ENCODE measurements at regions not wholly inside any gene's neighbourhood (a gene's known extent, or its start where the extent isn't known, plus 50 kb on each side); places are given as distances from the start of the nearest gene placed in this dataset.

DNA sequence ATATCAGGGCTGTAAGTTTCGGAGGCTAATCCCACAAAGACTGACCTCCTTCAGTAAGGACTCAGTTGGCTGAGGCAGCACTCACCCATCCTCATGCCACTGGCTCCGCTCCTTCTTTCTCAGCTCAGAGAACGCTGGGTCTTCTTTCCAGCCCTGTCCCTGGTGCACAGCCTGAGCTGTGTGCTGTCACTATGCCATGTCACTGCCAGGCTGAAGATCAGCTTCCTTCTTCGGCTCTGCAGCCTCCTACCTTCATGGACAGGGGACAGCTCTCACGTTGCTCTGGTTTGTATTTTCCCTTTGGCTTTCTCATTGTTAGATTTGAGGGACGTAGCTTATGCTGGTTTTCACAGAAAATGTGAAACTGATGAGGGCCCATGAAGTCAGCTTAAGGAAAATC lies 437.3 kb downstream of the GLRX3 start:
- dilution Hi-C loops (cut with MboI; ENCODE audit: extremely low pct_ligation_motif_present, low sequenced_read_pairs) = no loop called here
- no peak for TF ChIP-seq EZH2 (IDR thresholded peaks at IDR 0.05; ENCODE audit: low read length)
- TF ChIP-seq, protein P1, sequence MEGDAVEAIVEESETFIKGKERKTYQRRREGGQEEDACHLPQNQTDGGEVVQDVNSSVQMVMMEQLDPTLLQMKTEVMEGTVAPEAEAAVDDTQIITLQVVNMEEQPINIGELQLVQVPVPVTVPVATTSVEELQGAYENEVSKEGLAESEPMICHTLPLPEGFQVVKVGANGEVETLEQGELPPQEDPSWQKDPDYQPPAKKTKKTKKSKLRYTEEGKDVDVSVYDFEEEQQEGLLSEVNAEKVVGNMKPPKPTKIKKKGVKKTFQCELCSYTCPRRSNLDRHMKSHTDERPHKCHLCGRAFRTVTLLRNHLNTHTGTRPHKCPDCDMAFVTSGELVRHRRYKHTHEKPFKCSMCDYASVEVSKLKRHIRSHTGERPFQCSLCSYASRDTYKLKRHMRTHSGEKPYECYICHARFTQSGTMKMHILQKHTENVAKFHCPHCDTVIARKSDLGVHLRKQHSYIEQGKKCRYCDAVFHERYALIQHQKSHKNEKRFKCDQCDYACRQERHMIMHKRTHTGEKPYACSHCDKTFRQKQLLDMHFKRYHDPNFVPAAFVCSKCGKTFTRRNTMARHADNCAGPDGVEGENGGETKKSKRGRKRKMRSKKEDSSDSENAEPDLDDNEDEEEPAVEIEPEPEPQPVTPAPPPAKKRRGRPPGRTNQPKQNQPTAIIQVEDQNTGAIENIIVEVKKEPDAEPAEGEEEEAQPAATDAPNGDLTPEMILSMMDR (optimal IDR thresholded peaks at IDR 0.05 in 1 of 3, IDR thresholded peaks at IDR 0.05 in 1 of 3, conservative IDR thresholded peaks at IDR 0.05 in 1 of 3; ENCODE audit: extremely low read depth in 1 of 3, insufficient read depth in 2 of 3, low read length in 3 of 3) = no peak
- Histone ChIP-seq H2AFZ (ENCODE audit: control insufficient read depth, low read length) (no peak overlapping the region), H3K9ac (ENCODE audit: control insufficient read depth, extremely low read depth, insufficient read depth, low read length) (no peak overlapping the region), H3K79me2 (ENCODE audit: control insufficient read depth, insufficient read depth, low read length) (no peaks in the 10 kb centered on the region), H3K9me3 (ENCODE audit: control insufficient read depth, low read depth, low read length) (peaks cover 12% of the 10 kb centered on the region), H3K9me1 (ENCODE audit: control insufficient read depth, extremely low read depth, insufficient read depth, low read length) (no peaks in the 10 kb centered on the region), H3K36me3 (ENCODE audit: control insufficient read depth in 2 of 2, extremely low read depth in 1 of 2, insufficient read depth in 2 of 2, low read length in 2 of 2) (no peaks in the 10 kb centered on the region), H3K4me2 (ENCODE audit: control insufficient read depth, extremely low read depth, insufficient read depth, low read depth, low read length) (no peak overlapping the region), H4K20me1 (ENCODE audit: control insufficient read depth, extremely low read depth, insufficient read depth, low read length) (no peaks in the 10 kb centered on the region), H3K4me3 (ENCODE audit: control insufficient read depth in 2 of 3, extremely low read depth in 1 of 3, insufficient read depth in 2 of 3, low read depth in 1 of 3, low read length in 3 of 3) (no peak overlapping the region), H3K27me3 (ENCODE audit: control insufficient read depth, extremely low read depth, insufficient read depth, low read length) (no peaks in the 10 kb centered on the region), H3K4me1 (ENCODE audit: control insufficient read depth, extremely low read depth, insufficient read depth, low read length) (no peaks in the 10 kb centered on the region), H3K27ac (ENCODE audit: control insufficient read depth, insufficient read depth, low read length) (no peak overlapping the region)
- no peak for FAIRE-seq
- DNase-seq (ENCODE audit: low read depth, low spot score) = no peak

DNA sequence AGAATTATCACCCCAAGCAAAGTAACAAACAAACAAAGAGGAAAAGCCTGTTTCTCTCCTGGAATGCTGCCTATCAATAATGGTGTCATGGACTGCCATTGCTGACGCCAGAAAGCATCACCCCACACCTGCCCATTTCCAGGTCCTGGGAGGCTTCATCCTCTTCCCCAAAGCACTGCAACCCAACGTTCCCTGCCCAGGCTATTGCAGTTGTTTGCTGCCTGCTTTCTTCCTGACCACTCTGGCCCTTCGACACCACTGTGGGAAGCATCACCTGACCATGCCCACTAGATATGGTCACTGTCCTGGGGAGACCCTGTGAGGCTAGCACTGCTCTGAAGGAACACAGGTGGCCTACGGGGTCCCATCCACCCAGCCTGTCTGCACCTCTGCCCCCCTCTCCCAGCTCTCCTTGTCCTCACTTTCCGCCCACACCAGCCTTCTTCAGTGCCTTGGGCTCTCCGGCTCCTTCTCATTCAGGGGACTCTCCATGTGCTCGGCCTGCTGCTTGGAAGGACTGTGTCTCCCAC lies 439.6 kb downstream of the GLRX3 start:
- Histone ChIP-seq H4K20me1 (ENCODE audit: control insufficient read depth, extremely low read depth, insufficient read depth, low read length) (no peaks in the 10 kb centered on the region), H3K36me3 (ENCODE audit: control insufficient read depth in 2 of 2, extremely low read depth in 1 of 2, insufficient read depth in 2 of 2, low read length in 2 of 2) (no peaks in the 10 kb centered on the region), H3K4me1 (ENCODE audit: control insufficient read depth, extremely low read depth, insufficient read depth, low read length) (no peaks in the 10 kb centered on the region), H3K79me2 (ENCODE audit: control insufficient read depth, insufficient read depth, low read length) (no peaks in the 10 kb centered on the region), H2AFZ (ENCODE audit: control insufficient read depth, low read length) (no peak overlapping the region), H3K4me3 (ENCODE audit: control insufficient read depth in 2 of 3, extremely low read depth in 1 of 3, insufficient read depth in 2 of 3, low read depth in 1 of 3, low read length in 3 of 3) (no peak overlapping the region), H3K9ac (ENCODE audit: control insufficient read depth, extremely low read depth, insufficient read depth, low read length) (no peak overlapping the region), H3K27me3 (ENCODE audit: control insufficient read depth, extremely low read depth, insufficient read depth, low read length) (no peaks in the 10 kb centered on the region), H3K4me2 (ENCODE audit: control insufficient read depth, extremely low read depth, insufficient read depth, low read depth, low read length) (no peak overlapping the region), H3K27ac (ENCODE audit: control insufficient read depth, insufficient read depth, low read length) (no peak overlapping the region), H3K9me1 (ENCODE audit: control insufficient read depth, extremely low read depth, insufficient read depth, low read length) (no peaks in the 10 kb centered on the region), H3K9me3 (ENCODE audit: control insufficient read depth, low read depth, low read length) (peaks cover 10% of the 10 kb centered on the region)
- dilution Hi-C loops (cut with MboI; ENCODE audit: extremely low pct_ligation_motif_present, low sequenced_read_pairs) = no loop called here
- DNase-seq (ENCODE audit: low read depth, low spot score) = no peak
- TF ChIP-seq EZH2 (IDR thresholded peaks at IDR 0.05; ENCODE audit: low read length) = no peak
- TF ChIP-seq, protein P1 (optimal IDR thresholded peaks at IDR 0.05 in 1 of 3, IDR thresholded peaks at IDR 0.05 in 1 of 3, conservative IDR thresholded peaks at IDR 0.05 in 1 of 3; ENCODE audit: extremely low read depth in 1 of 3, insufficient read depth in 2 of 3, low read length in 3 of 3) = no peak
- FAIRE-seq = no peak
